Activated CD4-positive, alpha-beta T cell treated with anti-CD3 and anti-CD28 coated beads for 36 hours (primary cell): ENCODE measurements at regions not wholly inside any gene's neighbourhood (a gene's known extent, or its start where the extent isn't known, plus 50 kb on each side); places are given as distances from the start of the nearest gene placed in this dataset.

Experiments
- ATAC-seq: fragments of 200-7000 bp; cut with Tn5 transposase; one replicate; pipeline ENCODE4 v1.10.0; 2021; ENCODE audit warnings: mild to moderate bottlenecking, moderate library complexity
- CTCF ChIA-PET: fragments of 350-600 bp; sonication (Branson Sonifier 250); formaldehyde crosslinking; loops from one replicate; lab custom pipeline; 2021; ENCODE audit warnings: antibody characterized with exemption; lab: Charles Lee
- POLR2A ChIA-PET: fragments of 350-600 bp; sonication (Branson Sonifier 250); formaldehyde crosslinking; loops from one replicate; lab custom pipeline; 2021; ENCODE audit warnings: antibody characterized with exemption, inconsistent platforms; lab: Charles Lee
- DNase-seq: peaks from one replicate; pipeline ENCODE4 v3.0.0-alpha.2; 2020
- H3K27ac Mint-ChIP-seq: one replicate; pipeline ENCODE4 v1.8.0; 2021; ENCODE audit warnings: mixed read lengths
- H3K27me3 Mint-ChIP-seq: one replicate; pipeline ENCODE4 v1.8.0; 2021; ENCODE audit warnings: mixed read lengths
- H3K36me3 Mint-ChIP-seq: one replicate; pipeline ENCODE4 v1.8.0; 2021; ENCODE audit warnings: low read depth, mixed read lengths
- H3K4me1 Mint-ChIP-seq: one replicate; pipeline ENCODE4 v1.8.0; 2021; ENCODE audit warnings: mixed read lengths
- H3K4me3 Mint-ChIP-seq: one replicate; pipeline ENCODE4 v1.8.0; 2021; ENCODE audit warnings: mild to moderate bottlenecking, moderate library complexity, mixed read lengths
- H3K9me3 Mint-ChIP-seq: one replicate; pipeline ENCODE4 v1.8.0; 2021; ENCODE audit warnings: low read depth, mixed read lengths
- intact Hi-C, 2 experiments: fragments of 100-400 bp; cut with DNase I in 1 of 2; cut with micrococcal nuclease in 1 of 2; formaldehyde crosslinking; loops; one replicate each; pipeline versions ENCODE4 v1.14.2 to v1.15.1; 2022 to 2024; cut with DNase I, micrococcal nuclease

- H3K27me3 Mint-ChIP-seq: no peaks in the 10 kb centered on the region
- CTCF ChIA-PET: interaction anchor here (0.5 kb wide), 1 partner anchor 702 kb away, joined by 3 read pairs; no protein-coding TSS in a partner anchor
- no peak for ATAC-seq
Observed at GRCh38 chr2:7878786-7879482, 802.9 kb upstream of the ID2 start.

GRCh38 chr2:7879483-7879835, 802.4 kb upstream of the ID2 start:
- Mint-ChIP-seq H3K4me1 (no peaks in the 10 kb centered on the region), H3K27me3 (no peaks in the 10 kb centered on the region), H3K9me3 (peaks cover 2% of the 10 kb centered on the region), H3K27ac (no peak overlapping the region), H3K4me3 (no peak overlapping the region), H3K36me3 (no peaks in the 10 kb centered on the region)
- POLR2A ChIA-PET: no interaction called here
- CTCF ChIA-PET: no interaction called here
- intact Hi-C loops: no loop called here
- ATAC-seq (no peak), DNase-seq (no peak)

More at GRCh38 chr2:7878786-7879482, 802.9 kb upstream of the ID2 start:
- Mint-ChIP-seq H3K9me3 (peaks cover 2% of the 10 kb centered on the region), H3K27ac (no peak overlapping the region), H3K4me3 (no peak overlapping the region), H3K36me3 (no peaks in the 10 kb centered on the region), H3K4me1 (no peaks in the 10 kb centered on the region)
- POLR2A ChIA-PET: no interaction called here
- intact Hi-C loops: no loop called here
- DNase-seq: no peak

GRCh38 chr2:7880126-7880525, 801.7 kb upstream of the ID2 start:
- intact Hi-C loops: no loop called here
- ChIA-PET POLR2A (no interaction called here), CTCF (no interaction called here)
- ATAC-seq (no peak), DNase-seq (no peak)
- no peaks in the 10 kb centered on the region for H3K4me1 Mint-ChIP-seq
- no peak overlapping the region for H3K4me3 Mint-ChIP-seq
- no peaks in the 10 kb centered on the region for H3K27me3 Mint-ChIP-seq
- peaks cover 2% of the 10 kb centered on the region for H3K9me3 Mint-ChIP-seq
- no peaks in the 10 kb centered on the region for H3K36me3 Mint-ChIP-seq
- no peak overlapping the region for H3K27ac Mint-ChIP-seq

- DNase-seq (no peak), ATAC-seq (no peak)
- ChIA-PET CTCF (interaction anchor here (1.2 to 1.9 kb wide), 2 partner anchors 11 to 67 kb away, joined by 3 to 5 read pairs; no protein-coding TSS in a partner anchor), POLR2A (no interaction called here)
- no peak overlapping the region for H3K4me3 Mint-ChIP-seq
- H3K27me3 Mint-ChIP-seq: no peaks in the 10 kb centered on the region
- H3K9me3 Mint-ChIP-seq: peaks cover 2% of the 10 kb centered on the region
- H3K4me1 Mint-ChIP-seq: no peaks in the 10 kb centered on the region
- H3K36me3 Mint-ChIP-seq: no peaks in the 10 kb centered on the region
- intact Hi-C loops: no loop called here
- no peak overlapping the region for H3K27ac Mint-ChIP-seq
Observed at GRCh38 chr2:7880566-7880965, 801.3 kb upstream of the ID2 start.

- Mint-ChIP-seq H3K27ac (no peak overlapping the region), H3K9me3 (peaks cover 2% of the 10 kb centered on the region), H3K4me3 (no peak overlapping the region), H3K27me3 (no peaks in the 10 kb centered on the region), H3K4me1 (no peaks in the 10 kb centered on the region), H3K36me3 (no peaks in the 10 kb centered on the region)
- no peak for DNase-seq
- intact Hi-C loops: no loop called here
- CTCF ChIA-PET: interaction anchor here (0.6 to 1.9 kb wide), 3 partner anchors 11 to 521 kb away, joined by 3 to 5 read pairs (median 3); no protein-coding TSS in a partner anchor
- ATAC-seq: no peak
- POLR2A ChIA-PET: no interaction called here
Observed at GRCh38 chr2:7881063-7881462, 800.8 kb upstream of the ID2 start.

GRCh38 chr2:7881466-7881865, 800.4 kb upstream of the ID2 start:
- H3K4me3 Mint-ChIP-seq: no peak overlapping the region
- ChIA-PET CTCF (interaction anchor here (0.6 to 1.9 kb wide), 3 partner anchors 12 to 521 kb away, joined by 3 to 5 read pairs (median 3); no protein-coding TSS in a partner anchor), POLR2A (no interaction called here)
- ATAC-seq (peak; percentile 19), DNase-seq (no peak)
- H3K27ac Mint-ChIP-seq: no peak overlapping the region
- peaks cover 2% of the 10 kb centered on the region for H3K9me3 Mint-ChIP-seq
- intact Hi-C loops: no loop called here
- no peaks in the 10 kb centered on the region for H3K36me3 Mint-ChIP-seq
- H3K27me3 Mint-ChIP-seq: no peaks in the 10 kb centered on the region
- no peaks in the 10 kb centered on the region for H3K4me1 Mint-ChIP-seq

GRCh38 chr2:7882296-7882695, 799.6 kb upstream of the ID2 start:
- ChIA-PET POLR2A (no interaction called here), CTCF (interaction anchor here (1.9 kb wide), 1 partner anchor 12 kb away, joined by 5 read pairs; no protein-coding TSS in a partner anchor)
- DNase-seq (no peak), ATAC-seq (no peak)
- Mint-ChIP-seq H3K4me3 (no peak overlapping the region), H3K27me3 (no peaks in the 10 kb centered on the region), H3K9me3 (peaks cover 2% of the 10 kb centered on the region), H3K4me1 (no peaks in the 10 kb centered on the region), H3K27ac (no peak overlapping the region), H3K36me3 (no peaks in the 10 kb centered on the region)
- intact Hi-C loops: no loop called here

- Mint-ChIP-seq H3K27ac (no peak overlapping the region), H3K9me3 (peaks cover 2% of the 10 kb centered on the region), H3K4me1 (no peaks in the 10 kb centered on the region), H3K36me3 (no peaks in the 10 kb centered on the region), H3K27me3 (no peaks in the 10 kb centered on the region), H3K4me3 (no peak overlapping the region)
- CTCF ChIA-PET: no interaction called here
- intact Hi-C loops: no loop called here
- POLR2A ChIA-PET: no interaction called here
- ATAC-seq: no peak
- no peak for DNase-seq
Observed at GRCh38 chr2:7884338-7884737, 797.5 kb upstream of the ID2 start.

GRCh38 chr2:7886666-7887065, 795.2 kb upstream of the ID2 start:
- CTCF ChIA-PET: no interaction called here
- no peak for ATAC-seq
- no peaks in the 10 kb centered on the region for H3K27me3 Mint-ChIP-seq

GRCh38 chr2:7887441-7887840, 794.4 kb upstream of the ID2 start:
- ChIA-PET CTCF (no interaction called here), POLR2A (no interaction called here)
- no peaks in the 10 kb centered on the region for H3K27me3 Mint-ChIP-seq
- H3K36me3 Mint-ChIP-seq: no peaks in the 10 kb centered on the region
- no peaks in the 10 kb centered on the region for H3K4me1 Mint-ChIP-seq
- ATAC-seq (no peak), DNase-seq (no peak)
- H3K27ac Mint-ChIP-seq: no peak overlapping the region
- peaks cover 5% of the 10 kb centered on the region for H3K9me3 Mint-ChIP-seq
- no peak overlapping the region for H3K4me3 Mint-ChIP-seq
- intact Hi-C loops: no loop called here

More at GRCh38 chr2:7886666-7887065, 795.2 kb upstream of the ID2 start:
- intact Hi-C loops: no loop called here
- DNase-seq: no peak
- peaks cover 2% of the 10 kb centered on the region for H3K9me3 Mint-ChIP-seq
- no peak overlapping the region for H3K4me3 Mint-ChIP-seq
- H3K4me1 Mint-ChIP-seq: no peaks in the 10 kb centered on the region
- POLR2A ChIA-PET: no interaction called here
- no peaks in the 10 kb centered on the region for H3K36me3 Mint-ChIP-seq
- no peak overlapping the region for H3K27ac Mint-ChIP-seq

- no peak for DNase-seq
Observed at GRCh38 chr2:7888876-7889275, 793.0 kb upstream of the ID2 start.

GRCh38 chr2:7891312-7891711, 790.5 kb upstream of the ID2 start:
- ATAC-seq (no peak), DNase-seq (no peak)
- H3K27ac Mint-ChIP-seq: no peak overlapping the region
- intact Hi-C loops: no loop called here
- no peaks in the 10 kb centered on the region for H3K4me1 Mint-ChIP-seq
- peaks cover 3% of the 10 kb centered on the region for H3K9me3 Mint-ChIP-seq
- H3K36me3 Mint-ChIP-seq: no peaks in the 10 kb centered on the region
- POLR2A ChIA-PET: no interaction called here
- H3K27me3 Mint-ChIP-seq: no peaks in the 10 kb centered on the region
- CTCF ChIA-PET: interaction anchor here (0.6 kb wide), 1 partner anchor 49 kb away, joined by 3 read pairs; no protein-coding TSS in a partner anchor
- H3K4me3 Mint-ChIP-seq: no peak overlapping the region

More at GRCh38 chr2:7888876-7889275, 793.0 kb upstream of the ID2 start:
- peaks cover 3% of the 10 kb centered on the region for H3K9me3 Mint-ChIP-seq
- ChIA-PET CTCF (interaction anchor here (0.9 kb wide), 1 partner anchor 27 kb away, joined by 3 read pairs; no protein-coding TSS in a partner anchor), POLR2A (no interaction called here)
- H3K4me3 Mint-ChIP-seq: no peak overlapping the region
- intact Hi-C loops: no loop called here
- H3K27me3 Mint-ChIP-seq: no peaks in the 10 kb centered on the region
- H3K4me1 Mint-ChIP-seq: no peaks in the 10 kb centered on the region
- no peak overlapping the region for H3K27ac Mint-ChIP-seq
- no peaks in the 10 kb centered on the region for H3K36me3 Mint-ChIP-seq
- ATAC-seq: no peak
